A549 (cell line): ENCODE measurements at regions not wholly inside any gene's neighbourhood (a gene's known extent, or its start where the extent isn't known, plus 50 kb on each side); places are given as distances from the start of the nearest gene placed in this dataset.

Source experiments
- ATAC-seq, 2 experiments: fragments of 200-7000 bp in 1 of 2; fragments of >200 bp in 1 of 2; cut with Nextera tagmentation in 1 of 2; cut with Tn5 transposase in 1 of 2; 3 replicates each; pipeline versions ENCODE4 v1.8.0 to v1.9.1; 2018 to 2020; ENCODE audit warnings: mild to moderate bottlenecking in 1 of 2, moderate library complexity in 1 of 2
- CTCF ChIA-PET: fragments of 300-600 bp; sonication (Branson Sonifier 250); formaldehyde crosslinking; extraction: SDS; loops from one replicate; lab custom pipeline; 2021; ENCODE audit warnings: antibody characterized with exemption, inconsistent platforms; lab: Yijun Ruan, JAX
- POLR2A ChIA-PET: fragments of 350-600 bp; formaldehyde crosslinking; extraction: SDS; loops from one replicate; lab custom pipeline; 2021; ENCODE audit warnings: antibody characterized with exemption, inconsistent platforms; lab: Yijun Ruan, JAX
- DNase-seq, 2 experiments: peaks; one replicate each; pipeline versions ENCODE4 v3.0.0 to v3.0.0-alpha.2; 2011 to 2016; ENCODE audit warnings: low read depth in 1 of 2, low spot score in 1 of 2
- FAIRE-seq: peaks from 2 replicates; lab custom pipeline; 2011; peaks lifted over from hg19 to GRCh38; lab: Jason Lieb, UNC
- H3K27ac ChIP-seq, 2 experiments: fragments of >200 bp; sonication (Bioruptor Twin); formaldehyde crosslinking; 3 replicates each; pipeline ENCODE4 v1.5.1; 2016 to 2017
- H3K4me1 ChIP-seq: fragments of >200 bp; sonication (Bioruptor Twin); formaldehyde crosslinking; 3 replicates; pipeline ENCODE4 v1.6.1; 2016
- H3K4me2 ChIP-seq: fragments of >200 bp; sonication (Bioruptor Twin); formaldehyde crosslinking; 3 replicates; pipeline ENCODE4 v1.6.1; 2016
- H3K4me3 ChIP-seq: fragments of >200 bp; sonication (Bioruptor Twin); formaldehyde crosslinking; 3 replicates; pipeline ENCODE4 v1.5.1; 2016
- H3K9me3 ChIP-seq: fragments of >200 bp; sonication (Bioruptor Twin); formaldehyde crosslinking; 3 replicates; pipeline ENCODE4 v1.6.1; 2016
- BHLHE40 ChIP-seq: IDR thresholded peaks from 2 replicates; pipeline ENCODE4 v1.6.1; 2012; ENCODE audit warnings: low read depth, low read length, inconsistent platforms
- CBX8 ChIP-seq: fragments of 200-600 bp; sonication (generic); IDR thresholded peaks from 2 replicates; pipeline ENCODE4 v1.6.1; 2016
- CHD4 ChIP-seq: fragments of 200-600 bp; sonication (generic); IDR thresholded peaks from 2 replicates; pipeline ENCODE4 v1.6.1; 2016; ENCODE audit warnings: antibody characterized with exemption, mild to moderate bottlenecking, borderline replicate concordance
- CTCF ChIP-seq: fragments of >200 bp; sonication (Bioruptor Twin); formaldehyde crosslinking; IDR thresholded peaks from 3 replicates; pipeline ENCODE4 v1.5.1; 2016
- EHF ChIP-seq: fragments of 250-450 bp; sonication (Bioruptor Pico); IDR thresholded peaks from 2 replicates; pipeline ENCODE4 v1.5.0; 2020; ENCODE audit warnings: mild to moderate bottlenecking
- FOSB ChIP-seq: fragments of 250-450 bp; sonication (Bioruptor Pico); IDR thresholded peaks from 2 replicates; pipeline ENCODE4 v1.5.0; 2020; ENCODE audit warnings: mild to moderate bottlenecking, moderate library complexity
- HEYL ChIP-seq: fragments of 250-450 bp; sonication (Bioruptor Pico); IDR thresholded peaks from 2 replicates; pipeline ENCODE4 v1.8.0; 2021; ENCODE audit warnings: mild to moderate bottlenecking, moderate library complexity
- HOXB13 ChIP-seq: fragments of 250-450 bp; sonication (Bioruptor Pico); IDR thresholded peaks from 2 replicates; pipeline ENCODE4 v1.5.0; 2020; ENCODE audit warnings: low read depth, mild to moderate bottlenecking, moderate library complexity
- JUNB ChIP-seq: fragments of >200 bp; sonication (Bioruptor Twin); formaldehyde crosslinking; IDR thresholded peaks from 2 replicates; pipeline ENCODE4 v1.6.1; 2016
- KDM5A ChIP-seq: fragments of 200-600 bp; sonication (generic); IDR thresholded peaks from 2 replicates; pipeline ENCODE4 v1.6.1; 2016; ENCODE audit warnings: antibody characterized with exemption, mild to moderate bottlenecking
- MAZ ChIP-seq: fragments of 150-350 bp; IDR thresholded peaks from 2 replicates; pipeline ENCODE4 v1.6.1; 2014; ENCODE audit warnings: antibody characterized with exemption, low read depth, low read length, borderline replicate concordance
- NFE2L2 ChIP-seq: fragments of 150-350 bp; conservative IDR thresholded peaks from 2 replicates; pipeline ENCODE4 v1.6.1; 2014; ENCODE audit warnings: low read length
- PBX3 ChIP-seq: IDR thresholded peaks from 2 replicates; pipeline ENCODE4 v1.6.1; 2012
- POLR2AphosphoS2 ChIP-seq: conservative IDR thresholded peaks from 2 replicates; pipeline ENCODE4 v1.6.1; 2012; ENCODE audit warnings: low read length, improper control_type of control experiment, inconsistent platforms
- RARB ChIP-seq: fragments of 250-450 bp; sonication (Bioruptor Pico); IDR thresholded peaks from 2 replicates; pipeline ENCODE4 v1.8.0; 2021; ENCODE audit warnings: mild to moderate bottlenecking, moderate library complexity
- SMC3 ChIP-seq: fragments of >200 bp; sonication (Bioruptor Twin); formaldehyde crosslinking; IDR thresholded peaks from 3 replicates; pipeline ENCODE4 v1.6.1; 2018; ENCODE audit warnings: inconsistent platforms
- USF2 ChIP-seq: fragments of 450-650 bp; IDR thresholded peaks from 2 replicates; pipeline ENCODE4 v1.6.1; 2014; ENCODE audit warnings: antibody characterized with exemption
- ZC3H11A ChIP-seq: fragments of 450-650 bp; IDR thresholded peaks from 2 replicates; pipeline ENCODE4 v1.6.1; 2014; ENCODE audit warnings: antibody characterized with exemption, mild to moderate bottlenecking
- ZFP36 ChIP-seq: fragments of 450-650 bp; IDR thresholded peaks from 2 replicates; pipeline ENCODE4 v1.6.1; 2014; ENCODE audit warnings: borderline replicate concordance; ENCODE audit not compliant: partially characterized antibody
- ZNF302 ChIP-seq: fragments of 250-450 bp; sonication (Bioruptor Pico); IDR thresholded peaks from 2 replicates; pipeline ENCODE4 v1.9.0; 2021; ENCODE audit warnings: inconsistent platforms, mild to moderate bottlenecking, moderate library complexity
- WGBS: methylation state at CpG from one replicate; pipeline ENCODE4 v1.1.6; 2017; ENCODE audit errors: missing lambda C conversion rate; 5-methylcytosine and 5-hydroxymethylcytosine counted together
- TF ChIP-seq, protein P1 (sequence below): fragments of 150-350 bp; IDR thresholded peaks from 2 replicates; pipeline ENCODE4 v1.6.1; 2014; ENCODE audit warnings: low read depth, mild to moderate bottlenecking, low read length

DNA sequence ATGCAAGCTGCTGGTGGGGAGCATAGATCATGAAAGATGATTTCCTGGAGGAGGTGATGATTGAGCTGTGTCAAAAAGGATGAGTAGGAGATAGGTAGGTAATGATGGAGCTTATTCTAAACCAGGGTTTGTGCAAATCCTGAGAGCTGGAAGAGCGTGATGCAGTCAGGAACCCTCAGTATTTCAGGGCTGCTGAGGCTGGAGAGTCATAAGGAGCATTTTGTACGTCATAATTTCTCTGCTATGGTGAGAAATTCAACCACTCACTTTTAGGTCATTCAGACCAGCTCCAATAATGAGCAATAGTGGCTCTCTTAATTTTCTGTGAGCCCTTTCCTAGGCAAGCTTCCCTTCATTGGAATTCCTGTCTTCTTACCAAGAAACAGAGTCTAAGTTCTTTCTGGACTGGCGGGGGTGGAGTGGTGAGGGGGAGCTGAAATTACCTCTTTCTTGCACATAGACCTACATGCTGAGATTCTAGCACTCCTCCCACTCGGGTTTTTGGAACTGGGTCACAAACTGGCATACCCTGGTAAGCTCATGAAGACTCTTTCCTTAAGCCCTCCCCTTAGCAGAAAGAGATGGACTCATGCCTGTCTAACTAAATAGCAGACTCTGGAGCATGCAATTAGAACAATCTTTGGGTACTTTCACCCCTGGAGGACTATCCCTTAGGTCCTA, 62.2 kb upstream of the MYCBP2 start:
- no peak overlapping the region for H3K4me3 ChIP-seq
- no peaks in the 10 kb centered on the region; the same call in 2 of the 3 replicates for H3K9me3 ChIP-seq
- WGBS, result 33% methylated on average over 3 of the region's 4 CpGs
- FAIRE-seq (no peak), DNase-seq (no peak), ATAC-seq (no peak)
- H3K4me1 ChIP-seq, result peaks cover 13% of the 10 kb centered on the region
- H3K27ac ChIP-seq, result no peak overlapping the region
- CTCF ChIA-PET, result interaction anchor here (1.2 kb wide), 1 partner anchor 29 kb away, joined by 3 read pairs; no protein-coding TSS in a partner anchor
- no peak overlapping the region for H3K4me2 ChIP-seq
- TF ChIP-seq, protein P1, sequence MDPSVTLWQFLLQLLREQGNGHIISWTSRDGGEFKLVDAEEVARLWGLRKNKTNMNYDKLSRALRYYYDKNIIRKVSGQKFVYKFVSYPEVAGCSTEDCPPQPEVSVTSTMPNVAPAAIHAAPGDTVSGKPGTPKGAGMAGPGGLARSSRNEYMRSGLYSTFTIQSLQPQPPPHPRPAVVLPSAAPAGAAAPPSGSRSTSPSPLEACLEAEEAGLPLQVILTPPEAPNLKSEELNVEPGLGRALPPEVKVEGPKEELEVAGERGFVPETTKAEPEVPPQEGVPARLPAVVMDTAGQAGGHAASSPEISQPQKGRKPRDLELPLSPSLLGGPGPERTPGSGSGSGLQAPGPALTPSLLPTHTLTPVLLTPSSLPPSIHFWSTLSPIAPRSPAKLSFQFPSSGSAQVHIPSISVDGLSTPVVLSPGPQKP, result no peak
- TF ChIP-seq ZFP36 (no peak), HOXB13 (no peak)
- POLR2A ChIA-PET, result no interaction called here

- Histone ChIP-seq H3K4me2 (peak overlapping the region; percentile 58), H3K27ac (peak overlapping the region in 1 of 2 experiments; percentile 51; a peak in 1 of 6 replicates), H3K4me1 (peaks cover 13% of the 10 kb centered on the region), H3K9me3 (no peaks in the 10 kb centered on the region; the same call in 2 of the 3 replicates), H3K4me3 (no peak overlapping the region)
- TF ChIP-seq EHF (no peak), KDM5A (no peak), NFE2L2 (no peak), POLR2AphosphoS2 (no peak), HEYL (no peak), CBX8 (no peak), RARB (CRISPR knock-in tag) (no peak), FOSB (no peak), ZNF302 (CRISPR knock-in tag) (no peak), SMC3 (no peak), MAZ (no peak), JUNB (no peak), PBX3 (no peak), ZC3H11A (no peak), CTCF (no peak), BHLHE40 (no peak), CHD4 (no peak), USF2 (no peak)
- TF ChIP-seq, protein P1, result no peak
- ATAC-seq, result no peak
- no peak for DNase-seq
- FAIRE-seq, result no peak
- WGBS, result 41% methylated on average over 5 of the region's 5 CpGs
- POLR2A ChIA-PET, result no interaction called here
- CTCF ChIA-PET, result no interaction called here
These were observed 60.8 kb upstream of the MYCBP2 start for GRCh38 chr13:77387607-77388200.
